Muscle layer of colon (tissue), 2 donors: ENCODE measurements at regions not wholly inside any gene's neighbourhood (a gene's known extent, or its start where the extent isn't known, plus 50 kb on each side); places are given as distances from the start of the nearest gene placed in this dataset.

Source experiments
- H3K27ac ChIP-seq: one replicate; pipeline ENCODE4 v1.7.0; 2013; ENCODE audit warnings: low read depth, mild to moderate bottlenecking, low read length, moderate library complexity
- H3K27me3 ChIP-seq, 2 donors: one replicate each; pipeline ENCODE4 v1.7.0; 2013; ENCODE audit warnings: low read length in 2 of 2, mild to moderate bottlenecking in 2 of 2; ENCODE audit not compliant: insufficient read depth in 2 of 2, control insufficient read depth in 1 of 2
- H3K36me3 ChIP-seq: one replicate; pipeline ENCODE4 v1.7.0; 2013; ENCODE audit warnings: mild to moderate bottlenecking, low read length; ENCODE audit not compliant: insufficient read depth
- H3K4me1 ChIP-seq: one replicate; pipeline ENCODE4 v1.7.0; 2013; ENCODE audit warnings: mild to moderate bottlenecking, low read length; ENCODE audit not compliant: insufficient read depth
- H3K4me3 ChIP-seq, 2 donors: one replicate each; pipeline ENCODE4 v1.7.0; 2013; ENCODE audit warnings: low read length in 2 of 2, low read depth in 1 of 2, mild to moderate bottlenecking in 1 of 2, moderate library complexity in 1 of 2
- H3K9ac ChIP-seq: one replicate; pipeline ENCODE4 v1.7.0; 2013; ENCODE audit warnings: low read length
- H3K9me3 ChIP-seq: one replicate; pipeline ENCODE4 v1.7.0; 2013; ENCODE audit warnings: mild to moderate bottlenecking, low read length
- donor health status: abdominal sarcoma.
- donor health status: Adenocarcinoma of cecum.

- Histone ChIP-seq H3K36me3 (no peaks in the 10 kb centered on the region), H3K27ac (no peak overlapping the region), H3K27me3 (no peaks in the 10 kb centered on the region), H3K4me3 (no peak overlapping the region), H3K9ac (no peak overlapping the region), H3K9me3 (no peaks in the 10 kb centered on the region), H3K4me1 (peaks cover 12% of the 10 kb centered on the region)
These were observed 244.0 kb upstream of the KLF6 start for GRCh38 chr10:4028854-4029583.

GRCh38 chr10:4028027-4028471 is 243.0 kb upstream of the KLF6 start:
- Histone ChIP-seq H3K4me1 (peaks cover 12% of the 10 kb centered on the region), H3K27ac (no peak overlapping the region), H3K4me3 (no peak overlapping the region), H3K36me3 (no peaks in the 10 kb centered on the region), H3K27me3 (no peaks in the 10 kb centered on the region), H3K9ac (no peak overlapping the region), H3K9me3 (no peaks in the 10 kb centered on the region)

- H3K27me3 ChIP-seq: no peaks in the 10 kb centered on the region
- no peak overlapping the region for H3K4me3 ChIP-seq
- no peak overlapping the region for H3K9ac ChIP-seq
- H3K27ac ChIP-seq: no peak overlapping the region
- no peaks in the 10 kb centered on the region for H3K9me3 ChIP-seq
- H3K4me1 ChIP-seq: peaks cover 12% of the 10 kb centered on the region
- H3K36me3 ChIP-seq: no peaks in the 10 kb centered on the region
These were observed 240.3 kb upstream of the KLF6 start for GRCh38 chr10:4025339-4025738.

GRCh38 chr10:4024516-4025245 is 239.7 kb upstream of the KLF6 start:
- peaks cover 12% of the 10 kb centered on the region for H3K4me1 ChIP-seq
- no peak overlapping the region for H3K4me3 ChIP-seq
- no peaks in the 10 kb centered on the region for H3K36me3 ChIP-seq
- H3K27me3 ChIP-seq: no peaks in the 10 kb centered on the region
- H3K9me3 ChIP-seq: no peaks in the 10 kb centered on the region
- H3K27ac ChIP-seq: no peak overlapping the region
- H3K9ac ChIP-seq: no peak overlapping the region

- H3K27ac ChIP-seq: no peak overlapping the region
- no peak overlapping the region for H3K4me3 ChIP-seq
- H3K9me3 ChIP-seq: no peaks in the 10 kb centered on the region
- H3K27me3 ChIP-seq: no peaks in the 10 kb centered on the region
- no peak overlapping the region for H3K9ac ChIP-seq
- peaks cover 12% of the 10 kb centered on the region for H3K4me1 ChIP-seq
- no peaks in the 10 kb centered on the region for H3K36me3 ChIP-seq
These were observed 239.0 kb upstream of the KLF6 start for GRCh38 chr10:4024027-4024426.

- H3K9ac ChIP-seq: no peak overlapping the region
- H3K36me3 ChIP-seq: no peaks in the 10 kb centered on the region
These were observed 237.5 kb upstream of the KLF6 start for GRCh38 chr10:4022473-4022872.

GRCh38 chr10:4020631-4021030 is 235.6 kb upstream of the KLF6 start:
- Histone ChIP-seq H3K9ac (no peak overlapping the region), H3K9me3 (no peaks in the 10 kb centered on the region), H3K4me3 (no peak overlapping the region), H3K4me1 (no peaks in the 10 kb centered on the region), H3K27me3 (no peaks in the 10 kb centered on the region), H3K36me3 (no peaks in the 10 kb centered on the region), H3K27ac (no peak overlapping the region)

More at GRCh38 chr10:4022473-4022872, 237.5 kb upstream of the KLF6 start:
- no peaks in the 10 kb centered on the region for H3K9me3 ChIP-seq
- H3K27me3 ChIP-seq: no peaks in the 10 kb centered on the region
- peaks cover under 1% of the 10 kb centered on the region for H3K4me1 ChIP-seq
- H3K4me3 ChIP-seq: no peak overlapping the region
- H3K27ac ChIP-seq: no peak overlapping the region

GRCh38 chr10:4018054-4018511 is 233.1 kb upstream of the KLF6 start:
- no peak overlapping the region for H3K27ac ChIP-seq
- no peaks in the 10 kb centered on the region for H3K9me3 ChIP-seq
- H3K9ac ChIP-seq: no peak overlapping the region
- H3K27me3 ChIP-seq: no peaks in the 10 kb centered on the region
- H3K4me3 ChIP-seq: no peak overlapping the region
- H3K4me1 ChIP-seq: no peaks in the 10 kb centered on the region
- H3K36me3 ChIP-seq: no peaks in the 10 kb centered on the region

- Histone ChIP-seq H3K4me3 (no peak overlapping the region), H3K27me3 (no peaks in the 10 kb centered on the region), H3K36me3 (no peaks in the 10 kb centered on the region), H3K9ac (no peak overlapping the region), H3K27ac (no peak overlapping the region), H3K9me3 (no peaks in the 10 kb centered on the region), H3K4me1 (no peaks in the 10 kb centered on the region)
These were observed 232.3 kb upstream of the KLF6 start for GRCh38 chr10:4017336-4017735.

- H3K36me3 ChIP-seq: no peaks in the 10 kb centered on the region
- no peaks in the 10 kb centered on the region for H3K9me3 ChIP-seq
- H3K4me3 ChIP-seq: no peak overlapping the region
- no peak overlapping the region for H3K9ac ChIP-seq
- H3K4me1 ChIP-seq: no peaks in the 10 kb centered on the region
- H3K27me3 ChIP-seq: no peaks in the 10 kb centered on the region
- no peak overlapping the region for H3K27ac ChIP-seq
These were observed 231.3 kb upstream of the KLF6 start for GRCh38 chr10:4016214-4016740.

GRCh38 chr10:4013651-4014121 is 228.7 kb upstream of the KLF6 start:
- no peak overlapping the region for H3K27ac ChIP-seq
- no peak overlapping the region for H3K9ac ChIP-seq
- H3K9me3 ChIP-seq: no peaks in the 10 kb centered on the region
- H3K4me1 ChIP-seq: no peaks in the 10 kb centered on the region
- no peaks in the 10 kb centered on the region for H3K36me3 ChIP-seq
- H3K27me3 ChIP-seq: no peaks in the 10 kb centered on the region
- no peak overlapping the region for H3K4me3 ChIP-seq
